PC-9 (cell line): ENCODE measurements at regions not wholly inside any gene's neighbourhood (a gene's known extent, or its start where the extent isn't known, plus 50 kb on each side); places are given as distances from the start of the nearest gene placed in this dataset.

ENCODE experiments used
- EZH2 ChIP-seq: fragments of 200-600 bp; sonication (generic); IDR thresholded peaks from 2 replicates; pipeline ENCODE4 v1.8.0; 2017; ENCODE audit warnings: antibody characterized with exemption, low read depth
- TF ChIP-seq, protein P1 (sequence below): fragments of 200-600 bp; sonication (generic); conservative IDR thresholded peaks from 2 replicates; pipeline ENCODE4 v1.6.1; 2017; ENCODE audit warnings: mixed run types, antibody characterized with exemption, mild to moderate bottlenecking, moderate library complexity

DNA sequence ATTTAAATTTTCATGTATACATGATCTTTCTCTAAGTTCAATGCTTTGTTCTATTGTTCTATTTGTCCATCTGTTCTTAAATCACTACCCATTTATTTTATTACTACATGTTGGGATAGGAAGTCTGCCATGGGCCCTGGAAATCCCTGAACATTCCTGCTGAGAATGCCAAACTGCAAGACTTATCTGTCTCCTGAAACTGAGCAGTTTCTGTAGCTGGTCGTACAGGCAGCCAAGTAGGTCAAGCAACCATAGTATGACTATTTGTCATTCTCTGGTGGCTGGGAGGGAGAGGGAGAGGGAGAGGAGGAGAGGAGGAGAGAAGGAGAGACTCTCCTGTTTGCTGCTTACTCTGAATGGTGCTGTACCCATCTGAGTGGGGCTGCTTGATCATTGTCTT is 82.8 kb upstream of the SNX19 start:
- no peak for TF ChIP-seq EZH2
- TF ChIP-seq, protein P1, sequence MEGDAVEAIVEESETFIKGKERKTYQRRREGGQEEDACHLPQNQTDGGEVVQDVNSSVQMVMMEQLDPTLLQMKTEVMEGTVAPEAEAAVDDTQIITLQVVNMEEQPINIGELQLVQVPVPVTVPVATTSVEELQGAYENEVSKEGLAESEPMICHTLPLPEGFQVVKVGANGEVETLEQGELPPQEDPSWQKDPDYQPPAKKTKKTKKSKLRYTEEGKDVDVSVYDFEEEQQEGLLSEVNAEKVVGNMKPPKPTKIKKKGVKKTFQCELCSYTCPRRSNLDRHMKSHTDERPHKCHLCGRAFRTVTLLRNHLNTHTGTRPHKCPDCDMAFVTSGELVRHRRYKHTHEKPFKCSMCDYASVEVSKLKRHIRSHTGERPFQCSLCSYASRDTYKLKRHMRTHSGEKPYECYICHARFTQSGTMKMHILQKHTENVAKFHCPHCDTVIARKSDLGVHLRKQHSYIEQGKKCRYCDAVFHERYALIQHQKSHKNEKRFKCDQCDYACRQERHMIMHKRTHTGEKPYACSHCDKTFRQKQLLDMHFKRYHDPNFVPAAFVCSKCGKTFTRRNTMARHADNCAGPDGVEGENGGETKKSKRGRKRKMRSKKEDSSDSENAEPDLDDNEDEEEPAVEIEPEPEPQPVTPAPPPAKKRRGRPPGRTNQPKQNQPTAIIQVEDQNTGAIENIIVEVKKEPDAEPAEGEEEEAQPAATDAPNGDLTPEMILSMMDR = no peak
